ENCODE measurements at regions not wholly inside any gene's neighbourhood (a gene's known extent, or its start where the extent isn't known, plus 50 kb on each side); places are given as distances from the start of the nearest gene placed in this dataset.

DNA sequence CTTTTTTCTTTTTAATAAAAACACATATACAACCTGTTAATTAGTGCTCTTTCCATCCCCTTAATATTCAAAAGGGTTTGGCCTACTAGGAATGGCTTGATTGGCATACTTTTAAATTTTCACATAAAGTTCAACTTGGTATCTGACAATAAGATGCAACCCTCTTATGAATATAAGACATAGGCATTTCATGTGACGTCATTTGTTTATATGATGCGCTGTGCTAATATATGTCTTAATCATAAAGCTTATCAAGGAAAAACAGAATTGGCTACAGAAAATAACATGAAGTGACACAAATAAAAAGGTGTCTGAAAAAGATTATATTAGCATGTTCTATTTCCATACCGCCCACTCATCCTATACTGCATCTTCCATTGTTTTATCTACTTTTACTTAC, 1642.4 kb downstream of the EFNA5 start:
- Histone ChIP-seq H3K79me1 (ENCODE audit: insufficient read depth, low read depth, low read length, poor library complexity, severe bottlenecking) (no peaks in the 10 kb centered on the region), H4K8ac (replicated peaks; ENCODE audit: insufficient read length, low read depth, low read length) (no peak overlapping the region), H2BK5ac (ENCODE audit: insufficient read length, low read length) (no peak overlapping the region), H2BK120ac (ENCODE audit: low read depth, low read length, poor library complexity, severe bottlenecking) (no peak overlapping the region), H3K4me2 (ENCODE audit: insufficient read depth, insufficient read length, low read length) (no peak overlapping the region), H3K9me3 (ENCODE audit: control insufficient read depth, low read depth, low read length) (no peaks in the 10 kb centered on the region), H2AFZ (ENCODE audit: low read length) (no peak overlapping the region), H2AK5ac (ENCODE audit: insufficient read length, low read length) (no peak overlapping the region), H2BK12ac (ENCODE audit: insufficient read length, low read depth, low read length) (no peak overlapping the region), H3K18ac (ENCODE audit: insufficient read length, low read depth, low read length) (no peak overlapping the region), H3K4ac (ENCODE audit: low read depth, low read length) (no peak overlapping the region), H2BK20ac (ENCODE audit: low read depth, low read length, poor library complexity, severe bottlenecking) (no peak overlapping the region), H3K79me2 (ENCODE audit: insufficient read depth, low read length) (no peaks in the 10 kb centered on the region), H3K23me2 (ENCODE audit: insufficient read length, low read depth, low read length, poor library complexity, severe bottlenecking) (no peaks in the 10 kb centered on the region), H2BK15ac (ENCODE audit: low read depth, low read length) (no peak overlapping the region), H3K56ac (ENCODE audit: insufficient read length, low read depth, low read length) (no peak overlapping the region), H3K27me3 (ENCODE audit: insufficient read depth, low read length) (no peaks in the 10 kb centered on the region), H4K5ac (ENCODE audit: insufficient read length, low read depth, low read length) (no peak overlapping the region), H3K27ac (ENCODE audit: insufficient read length, low read depth, low read length) (no peak overlapping the region), H3K4me1 (ENCODE audit: insufficient read depth, low read length) (no peaks in the 10 kb centered on the region), H3K9ac (ENCODE audit: extremely low read depth, insufficient read length, low read length) (no peak overlapping the region), H3K23ac (ENCODE audit: insufficient read length, low read depth, low read length) (no peak overlapping the region), H3T11ph (ENCODE audit: low read length) (no peak overlapping the region), H4K20me1 (ENCODE audit: control insufficient read depth, insufficient read depth, insufficient read length) (no peaks in the 10 kb centered on the region), H3K14ac (ENCODE audit: insufficient read depth, low read length) (no peak overlapping the region), H4K91ac (ENCODE audit: insufficient read length, low read depth, low read length) (no peak overlapping the region)
- H3K36me3 Mint-ChIP-seq (ENCODE audit: insufficient read depth in 1 of 3, low read depth in 3 of 3), result peaks cover 9 to 24% (median 17%) of the 10 kb centered on the region in 3 experiments
- no peak for DNase-seq
- H3K4me3 Mint-ChIP-seq, result no peak overlapping the region
- peaks cover 12 to 14% of the 10 kb centered on the region in 2 experiments for H3K9me3 Mint-ChIP-seq
- no peak for TF ChIP-seq CTCF (conservative IDR thresholded peaks at IDR 0.05)
- no peaks in the 10 kb centered on the region for H3K27me3 Mint-ChIP-seq (ENCODE audit: low read depth)
- H3K4me1 Mint-ChIP-seq, result no peaks in the 10 kb centered on the region
- H3K27ac Mint-ChIP-seq, result no peak overlapping the region
- WGBS (ENCODE audit: extremely low coverage, insufficient read length, low lambda C conversion rate), result no CpG with 5 or more reads among the region's 3 CpGs
